ENCODE measurements at regions not wholly inside any gene's neighbourhood (a gene's known extent, or its start where the extent isn't known, plus 50 kb on each side); places are given as distances from the start of the nearest gene placed in this dataset.
"Not testable (repeated sequence)": the region's sequence is repeated elsewhere in the genome, so short reads cannot be mapped to it uniquely, and the experiment has no call there.

GRCh38 chr2:238776003-238776760 is 71.7 kb upstream of the TWIST2 start (continued):
- TF ChIP-seq ZXDB (tag by site-specific recombination; IDR thresholded peaks at IDR 0.05) = no peak
- no peak for TF ChIP-seq ZFP37 (tag by site-specific recombination; IDR thresholded peaks at IDR 0.05)
- TF ChIP-seq ZNF48 (tag by site-specific recombination; IDR thresholded peaks at IDR 0.05) = no peak

GRCh38 chr2:238776761-238777046 is 71.2 kb upstream of the TWIST2 start:
- CTCF ChIA-PET; H3K9me3 ChIP-seq (ENCODE audit: control insufficient read depth, insufficient read depth, low read depth, low read length); POLR2A ChIA-PET; H3K36me3 ChIP-seq (ENCODE audit: control insufficient read depth in 2 of 2, insufficient read depth in 1 of 2, low read length in 2 of 2); H3K27ac ChIP-seq (ENCODE audit: extremely low read depth, low read depth, low read length); H3K4me3 ChIP-seq (ENCODE audit: low read depth, low read length); H3K4me1 ChIP-seq (ENCODE audit: control insufficient read depth, insufficient read depth, low read length): not testable (repeated sequence)

GRCh38 chr2:238777369-238778067 is 70.4 kb upstream of the TWIST2 start:
- Histone ChIP-seq H3K27ac (ENCODE audit: extremely low read depth, low read depth, low read length) (no peak overlapping the region), H3K4me1 (ENCODE audit: control insufficient read depth, insufficient read depth, low read length) (no peaks in the 10 kb centered on the region), H3K36me3 (ENCODE audit: control insufficient read depth in 2 of 2, insufficient read depth in 1 of 2, low read length in 2 of 2) (no peaks in the 10 kb centered on the region), H3K4me3 (ENCODE audit: low read depth, low read length) (no peak overlapping the region), H3K9me3 (ENCODE audit: control insufficient read depth, insufficient read depth, low read depth, low read length) (no peaks in the 10 kb centered on the region)
- TF ChIP-seq HOXC10 (CRISPR knock-in tag; IDR thresholded peaks at IDR 0.05) = no peak
- TF ChIP-seq SP7 (tag by site-specific recombination; IDR thresholded peaks at IDR 0.05) = no peak
- TF ChIP-seq ZNF670 (tag by site-specific recombination; IDR thresholded peaks at IDR 0.05; ENCODE audit: low read depth) = no peak
- no peak for TF ChIP-seq ZNF335 (tag by site-specific recombination; conservative IDR thresholded peaks at IDR 0.05)
- TF ChIP-seq ZBTB10 (tag by site-specific recombination; IDR thresholded peaks at IDR 0.05) = no peak
- TF ChIP-seq ZNF555 (tag by site-specific recombination; conservative IDR thresholded peaks at IDR 0.05) = no peak
- TF ChIP-seq ZNF362 (tag by site-specific recombination; IDR thresholded peaks at IDR 0.05) = no peak
- no peak for TF ChIP-seq ZNF398 (tag by site-specific recombination; IDR thresholded peaks at IDR 0.05)
- no peak for TF ChIP-seq KLF7 (tag by site-specific recombination; IDR thresholded peaks at IDR 0.05; ENCODE audit: borderline replicate concordance)
- CTCF ChIA-PET = interaction anchor here (0.5 kb wide), 1 partner anchor 599 kb away, joined by 3 read pairs; no protein-coding TSS in a partner anchor
- POLR2A ChIA-PET = no interaction called here
